OCI-LY3 (cell line): ENCODE measurements at regions not wholly inside any gene's neighbourhood (a gene's known extent, or its start where the extent isn't known, plus 50 kb on each side); places are given as distances from the start of the nearest gene placed in this dataset.

Experiments
- H2AFZ ChIP-seq: fragments of 200-600, 300-600 bp; shearing (Covaris generic); 2 replicates; pipeline ENCODE4 v1.6.0; 2014; ENCODE audit warnings: antibody characterized with exemption, low read depth, low read length
- H3K27ac ChIP-seq: fragments of 200-600, 300-600 bp; sonication (generic); 2 replicates; pipeline ENCODE4 v1.5.1; 2014; ENCODE audit warnings: mild to moderate bottlenecking, low read length, moderate library complexity, mixed read lengths
- H3K27me3 ChIP-seq: fragments of 200-600, 300-600 bp; sonication (generic); 2 replicates; pipeline ENCODE4 v1.6.1; 2014; ENCODE audit warnings: low read depth, low read length, mixed read lengths
- H3K36me3 ChIP-seq: fragments of 200-600, 300-600 bp; sonication (generic); replicated peaks from 2 replicates; pipeline ENCODE3; 2014; ENCODE audit warnings: low read depth, low read length, mixed read lengths
- H3K4me1 ChIP-seq: fragments of 300-600, 200-600 bp; sonication (generic); 2 replicates; pipeline ENCODE4 v1.6.1; 2014; ENCODE audit warnings: low read length, mixed read lengths
- H3K4me2 ChIP-seq: fragments of 200-600, 300-600 bp; sonication (generic); 2 replicates; pipeline ENCODE4 v1.6.1; 2014; ENCODE audit warnings: low read length, mixed read lengths
- H3K4me3 ChIP-seq: fragments of 300-600, 200-600 bp; sonication (generic); 2 replicates; pipeline ENCODE4 v1.5.1; 2014; ENCODE audit warnings: antibody characterized with exemption, mild to moderate bottlenecking, low read length, moderate library complexity
- H3K79me2 ChIP-seq: fragments of 300-600, 200-600 bp; shearing (Covaris generic); 2 replicates; pipeline ENCODE4 v1.6.1; 2014; ENCODE audit warnings: mild to moderate bottlenecking, low read length, mixed read lengths
- H3K9ac ChIP-seq: fragments of 300-600, 200-600 bp; shearing (Covaris generic); 2 replicates; pipeline ENCODE4 v1.6.0; 2014; ENCODE audit warnings: mild to moderate bottlenecking, low read length, moderate library complexity
- H3K9me3 ChIP-seq: fragments of 200-600, 300-600 bp; shearing (Covaris generic); 2 replicates; pipeline ENCODE4 v1.6.1; 2014; ENCODE audit warnings: low read length, mixed read lengths; ENCODE audit not compliant: insufficient read depth
- H4K20me1 ChIP-seq: fragments of 200-600, 300-600 bp; sonication (generic); 2 replicates; pipeline ENCODE4 v1.6.1; 2016; ENCODE audit warnings: low read length, mixed read lengths; ENCODE audit not compliant: insufficient read depth
- EZH2phosphoT487 ChIP-seq: fragments of 200-600 bp; shearing (Covaris generic); IDR thresholded peaks from 2 replicates; pipeline ENCODE4 v1.6.1; 2018; ENCODE audit warnings: antibody characterized with exemption, mixed run types, low read depth
- TF ChIP-seq, protein P1 (sequence below): fragments of 200-600, 300-600 bp; sonication (generic); IDR thresholded peaks from 2 replicates; pipeline ENCODE4 v1.5.1; 2014; ENCODE audit warnings: antibody characterized with exemption, low read length, low read depth

DNA sequence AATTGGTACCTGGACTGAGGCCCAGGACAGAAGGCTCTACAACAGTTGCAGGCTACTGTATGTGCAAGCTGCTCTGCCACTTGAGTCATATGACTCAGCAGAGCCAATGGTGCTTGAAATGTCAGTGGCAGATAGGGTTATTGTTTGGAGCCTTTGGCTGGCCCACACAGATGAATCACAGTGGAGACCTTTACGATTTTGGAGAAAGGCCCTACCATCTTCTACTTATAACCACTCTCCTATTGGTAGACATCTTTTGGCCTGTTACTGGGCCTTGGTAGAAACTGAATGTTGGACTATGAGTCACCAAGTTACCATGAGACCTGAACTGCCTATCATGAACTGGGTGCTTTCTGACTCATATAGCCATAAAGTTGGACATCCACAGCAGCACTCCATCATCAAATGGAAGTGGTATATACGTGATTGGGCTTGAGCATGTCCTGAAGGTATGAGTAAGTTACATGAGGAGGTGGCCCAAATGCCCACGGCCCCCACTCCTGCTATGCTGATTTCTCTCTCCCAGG is 88.9 kb upstream of the NRXN1 start:
- H2AFZ ChIP-seq, result no peak overlapping the region
- no peak overlapping the region for H3K27ac ChIP-seq
- no peak overlapping the region for H3K4me3 ChIP-seq
- H3K4me1 ChIP-seq, result no peaks in the 10 kb centered on the region
- no peaks in the 10 kb centered on the region for H3K9me3 ChIP-seq
- H3K9ac ChIP-seq, result no peak overlapping the region
- no peaks in the 10 kb centered on the region for H4K20me1 ChIP-seq
- TF ChIP-seq, protein P1, sequence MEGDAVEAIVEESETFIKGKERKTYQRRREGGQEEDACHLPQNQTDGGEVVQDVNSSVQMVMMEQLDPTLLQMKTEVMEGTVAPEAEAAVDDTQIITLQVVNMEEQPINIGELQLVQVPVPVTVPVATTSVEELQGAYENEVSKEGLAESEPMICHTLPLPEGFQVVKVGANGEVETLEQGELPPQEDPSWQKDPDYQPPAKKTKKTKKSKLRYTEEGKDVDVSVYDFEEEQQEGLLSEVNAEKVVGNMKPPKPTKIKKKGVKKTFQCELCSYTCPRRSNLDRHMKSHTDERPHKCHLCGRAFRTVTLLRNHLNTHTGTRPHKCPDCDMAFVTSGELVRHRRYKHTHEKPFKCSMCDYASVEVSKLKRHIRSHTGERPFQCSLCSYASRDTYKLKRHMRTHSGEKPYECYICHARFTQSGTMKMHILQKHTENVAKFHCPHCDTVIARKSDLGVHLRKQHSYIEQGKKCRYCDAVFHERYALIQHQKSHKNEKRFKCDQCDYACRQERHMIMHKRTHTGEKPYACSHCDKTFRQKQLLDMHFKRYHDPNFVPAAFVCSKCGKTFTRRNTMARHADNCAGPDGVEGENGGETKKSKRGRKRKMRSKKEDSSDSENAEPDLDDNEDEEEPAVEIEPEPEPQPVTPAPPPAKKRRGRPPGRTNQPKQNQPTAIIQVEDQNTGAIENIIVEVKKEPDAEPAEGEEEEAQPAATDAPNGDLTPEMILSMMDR, result no peak
- TF ChIP-seq EZH2phosphoT487, result no peak
- H3K36me3 ChIP-seq, result no peaks in the 10 kb centered on the region
- H3K79me2 ChIP-seq, result no peaks in the 10 kb centered on the region
- no peak overlapping the region for H3K4me2 ChIP-seq
- no peaks in the 10 kb centered on the region for H3K27me3 ChIP-seq

DNA sequence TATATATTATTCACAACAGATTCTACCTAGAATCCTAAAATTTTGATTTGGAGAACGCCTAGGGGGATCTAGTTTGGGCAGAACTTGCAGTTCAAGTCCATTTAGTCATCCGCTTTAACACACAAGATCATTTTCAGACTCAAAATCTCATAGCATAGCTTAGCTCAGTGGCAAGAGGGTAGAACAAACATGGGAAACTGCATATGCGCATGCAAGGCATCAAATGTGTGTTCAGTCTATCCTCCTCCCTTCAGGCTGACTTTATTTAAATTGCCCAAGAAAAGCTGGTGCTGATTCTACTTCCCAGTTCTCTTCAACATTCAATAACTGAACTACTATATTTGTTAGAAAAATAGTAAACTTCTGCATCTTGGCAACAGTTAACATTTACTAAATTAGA is 79.6 kb upstream of the NRXN1 start:
- no peak overlapping the region for H2AFZ ChIP-seq

DNA sequence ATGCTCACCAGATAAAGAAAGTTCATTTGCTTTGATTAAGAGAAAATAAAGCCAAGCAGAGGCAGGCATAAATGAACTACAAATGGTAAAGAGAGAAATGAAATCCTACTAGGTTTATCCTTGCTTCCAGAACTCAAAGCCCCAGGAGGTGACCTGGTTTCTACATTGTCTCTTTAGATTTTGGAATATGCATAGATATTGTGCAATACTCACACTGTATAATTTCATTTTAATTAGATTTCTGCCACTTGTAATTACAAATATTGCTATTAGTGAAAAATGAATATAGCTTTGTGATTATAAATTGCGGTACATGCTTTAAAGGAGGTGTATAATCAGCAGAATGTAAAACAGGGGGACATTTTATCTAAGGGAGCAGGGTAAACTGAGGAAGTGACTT is 76.9 kb upstream of the NRXN1 start:
- H3K36me3 ChIP-seq, result no peaks in the 10 kb centered on the region
- no peak overlapping the region for H3K4me2 ChIP-seq
- TF ChIP-seq EZH2phosphoT487, result no peak
- TF ChIP-seq, protein P1, result no peak
- H3K9me3 ChIP-seq, result no peaks in the 10 kb centered on the region
- H3K79me2 ChIP-seq, result no peaks in the 10 kb centered on the region
- H3K27ac ChIP-seq, result no peak overlapping the region
- H3K4me1 ChIP-seq, result peaks cover 6% of the 10 kb centered on the region; the same call in 1 of the 2 replicates
- no peak overlapping the region for H2AFZ ChIP-seq
- H3K4me3 ChIP-seq, result no peak overlapping the region
- no peaks in the 10 kb centered on the region for H3K27me3 ChIP-seq
- H4K20me1 ChIP-seq, result no peaks in the 10 kb centered on the region
- no peak overlapping the region for H3K9ac ChIP-seq

More for the DNA sequence above, 79.6 kb upstream of the NRXN1 start:
- H3K4me3 ChIP-seq, result no peak overlapping the region
- no peaks in the 10 kb centered on the region for H3K9me3 ChIP-seq
- H3K9ac ChIP-seq, result no peak overlapping the region
- no peak overlapping the region for H3K4me2 ChIP-seq
- H3K27ac ChIP-seq, result no peak overlapping the region
- no peaks in the 10 kb centered on the region for H4K20me1 ChIP-seq
- H3K27me3 ChIP-seq, result no peaks in the 10 kb centered on the region
- TF ChIP-seq EZH2phosphoT487, result no peak
- TF ChIP-seq, protein P1, result no peak
- H3K4me1 ChIP-seq, result peaks cover 6% of the 10 kb centered on the region; the same call in 1 of the 2 replicates
- no peaks in the 10 kb centered on the region for H3K36me3 ChIP-seq
- no peaks in the 10 kb centered on the region for H3K79me2 ChIP-seq

DNA sequence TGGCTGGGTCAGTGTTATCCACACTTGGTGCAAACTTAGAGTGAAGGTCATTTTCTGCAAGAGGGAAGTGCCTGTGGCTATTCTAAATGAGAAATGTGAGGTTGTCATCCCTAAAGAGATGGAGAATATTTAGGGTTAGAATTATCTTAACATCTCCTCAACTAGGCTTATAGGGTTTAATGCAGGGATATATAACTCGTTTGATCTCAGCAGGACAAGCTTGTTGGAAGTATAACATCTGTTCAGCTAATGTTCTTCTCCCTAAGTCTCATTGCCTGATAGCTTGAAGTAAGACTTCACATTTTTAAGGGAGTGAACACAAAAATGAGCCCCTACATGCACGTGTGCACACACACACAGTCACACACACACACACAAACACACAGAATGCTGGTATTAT is 75.9 kb upstream of the NRXN1 start:
- Histone ChIP-seq H3K27me3 (no peaks in the 10 kb centered on the region), H3K9me3 (no peaks in the 10 kb centered on the region), H4K20me1 (no peaks in the 10 kb centered on the region), H3K79me2 (no peaks in the 10 kb centered on the region), H3K4me2 (no peak overlapping the region), H3K4me1 (peaks cover 6% of the 10 kb centered on the region; the same call in 1 of the 2 replicates), H2AFZ (no peak overlapping the region), H3K27ac (no peak overlapping the region), H3K36me3 (no peaks in the 10 kb centered on the region), H3K4me3 (no peak overlapping the region), H3K9ac (no peak overlapping the region)
- TF ChIP-seq EZH2phosphoT487, result no peak
- TF ChIP-seq, protein P1, result no peak
